ENCODE measurements at regions not wholly inside any gene's neighbourhood (a gene's known extent, or its start where the extent isn't known, plus 50 kb on each side); places are given as distances from the start of the nearest gene placed in this dataset.

GRCh38 chr9:107064378-107064777 is 201.4 kb downstream of the ZNF462 start:
- Histone ChIP-seq H3K4me1 (ENCODE audit: control insufficient read depth, insufficient read depth, low read length) (no peaks in the 10 kb centered on the region), H3K4me2 (ENCODE audit: low read length) (no peak overlapping the region), H3K4me3 (ENCODE audit: low read length) (no peak overlapping the region), H3K9ac (ENCODE audit: low read depth, low read length) (no peak overlapping the region), H3K27me3 (ENCODE audit: control insufficient read depth, insufficient read depth, low read length) (peaks cover 3% of the 10 kb centered on the region), H3K9me3 (replicated peaks; ENCODE audit: low read length) (no peaks in the 10 kb centered on the region), H3K36me3 (ENCODE audit: insufficient read depth, low read length) (no peaks in the 10 kb centered on the region)

- peaks cover 3% of the 10 kb centered on the region for H3K27me3 ChIP-seq (ENCODE audit: control insufficient read depth, insufficient read depth, low read length)
- no peak overlapping the region for H3K4me3 ChIP-seq (ENCODE audit: low read length)
- H3K4me1 ChIP-seq (ENCODE audit: control insufficient read depth, insufficient read depth, low read length), result no peaks in the 10 kb centered on the region
- H3K36me3 ChIP-seq (ENCODE audit: insufficient read depth, low read length), result no peaks in the 10 kb centered on the region
- no peak overlapping the region for H3K4me2 ChIP-seq (ENCODE audit: low read length)
- H3K9ac ChIP-seq (ENCODE audit: low read depth, low read length), result no peak overlapping the region
- H3K9me3 ChIP-seq (replicated peaks; ENCODE audit: low read length), result no peaks in the 10 kb centered on the region
These were observed 202.6 kb downstream of the ZNF462 start for GRCh38 chr9:107065549-107065948.

GRCh38 chr9:107067739-107068416 is 204.9 kb downstream of the ZNF462 start:
- no peaks in the 10 kb centered on the region for H3K9me3 ChIP-seq (replicated peaks; ENCODE audit: low read length)
- no peaks in the 10 kb centered on the region for H3K36me3 ChIP-seq (ENCODE audit: insufficient read depth, low read length)
- no peak overlapping the region for H3K4me3 ChIP-seq (ENCODE audit: low read length)

GRCh38 chr9:107068581-107068980 is 205.6 kb downstream of the ZNF462 start:
- Histone ChIP-seq H3K27me3 (ENCODE audit: control insufficient read depth, insufficient read depth, low read length) (peaks cover 3% of the 10 kb centered on the region), H3K9ac (ENCODE audit: low read depth, low read length) (no peak overlapping the region), H3K36me3 (ENCODE audit: insufficient read depth, low read length) (no peaks in the 10 kb centered on the region), H3K9me3 (replicated peaks; ENCODE audit: low read length) (no peaks in the 10 kb centered on the region), H3K4me3 (ENCODE audit: low read length) (no peak overlapping the region), H3K4me1 (ENCODE audit: control insufficient read depth, insufficient read depth, low read length) (no peaks in the 10 kb centered on the region), H3K4me2 (ENCODE audit: low read length) (no peak overlapping the region)

More at GRCh38 chr9:107067739-107068416, 204.9 kb downstream of the ZNF462 start:
- H3K4me1 ChIP-seq (ENCODE audit: control insufficient read depth, insufficient read depth, low read length), result no peaks in the 10 kb centered on the region
- no peak overlapping the region for H3K9ac ChIP-seq (ENCODE audit: low read depth, low read length)
- peaks cover 3% of the 10 kb centered on the region for H3K27me3 ChIP-seq (ENCODE audit: control insufficient read depth, insufficient read depth, low read length)
- no peak overlapping the region for H3K4me2 ChIP-seq (ENCODE audit: low read length)

- Histone ChIP-seq H3K4me3 (ENCODE audit: low read length) (no peak overlapping the region), H3K36me3 (ENCODE audit: insufficient read depth, low read length) (no peaks in the 10 kb centered on the region)
These were observed 207.6 kb downstream of the ZNF462 start for GRCh38 chr9:107070586-107070985.

GRCh38 chr9:107078061-107078460 is 205.0 kb upstream of the RAD23B start:
- Histone ChIP-seq H3K9ac (ENCODE audit: low read depth, low read length) (no peak overlapping the region), H3K4me2 (ENCODE audit: low read length) (no peak overlapping the region), H3K36me3 (ENCODE audit: insufficient read depth, low read length) (no peaks in the 10 kb centered on the region), H3K9me3 (replicated peaks; ENCODE audit: low read length) (no peaks in the 10 kb centered on the region), H3K4me1 (ENCODE audit: control insufficient read depth, insufficient read depth, low read length) (no peaks in the 10 kb centered on the region), H3K4me3 (ENCODE audit: low read length) (no peak overlapping the region), H3K27me3 (ENCODE audit: control insufficient read depth, insufficient read depth, low read length) (peaks cover 12% of the 10 kb centered on the region)

More at GRCh38 chr9:107070586-107070985, 207.6 kb downstream of the ZNF462 start:
- H3K4me1 ChIP-seq (ENCODE audit: control insufficient read depth, insufficient read depth, low read length), result no peaks in the 10 kb centered on the region
- H3K9ac ChIP-seq (ENCODE audit: low read depth, low read length), result no peak overlapping the region
- no peaks in the 10 kb centered on the region for H3K27me3 ChIP-seq (ENCODE audit: control insufficient read depth, insufficient read depth, low read length)
- H3K9me3 ChIP-seq (replicated peaks; ENCODE audit: low read length), result no peaks in the 10 kb centered on the region
- H3K4me2 ChIP-seq (ENCODE audit: low read length), result no peak overlapping the region

- Histone ChIP-seq H3K27me3 (ENCODE audit: control insufficient read depth, insufficient read depth, low read length) (peaks cover 12% of the 10 kb centered on the region), H3K4me1 (ENCODE audit: control insufficient read depth, insufficient read depth, low read length) (no peaks in the 10 kb centered on the region), H3K36me3 (ENCODE audit: insufficient read depth, low read length) (no peaks in the 10 kb centered on the region)
These were observed 203.5 kb upstream of the RAD23B start for GRCh38 chr9:107079589-107079988.

GRCh38 chr9:107080130-107080529 is 202.9 kb upstream of the RAD23B start:
- Histone ChIP-seq H3K36me3 (ENCODE audit: insufficient read depth, low read length) (no peaks in the 10 kb centered on the region), H3K9ac (ENCODE audit: low read depth, low read length) (no peak overlapping the region), H3K4me1 (ENCODE audit: control insufficient read depth, insufficient read depth, low read length) (no peaks in the 10 kb centered on the region), H3K4me3 (ENCODE audit: low read length) (no peak overlapping the region), H3K4me2 (ENCODE audit: low read length) (no peak overlapping the region), H3K9me3 (replicated peaks; ENCODE audit: low read length) (no peaks in the 10 kb centered on the region), H3K27me3 (ENCODE audit: control insufficient read depth, insufficient read depth, low read length) (peaks cover 12% of the 10 kb centered on the region)

More at GRCh38 chr9:107079589-107079988, 203.5 kb upstream of the RAD23B start:
- Histone ChIP-seq H3K9me3 (replicated peaks; ENCODE audit: low read length) (no peaks in the 10 kb centered on the region), H3K9ac (ENCODE audit: low read depth, low read length) (no peak overlapping the region), H3K4me2 (ENCODE audit: low read length) (no peak overlapping the region), H3K4me3 (ENCODE audit: low read length) (no peak overlapping the region)

- no peak overlapping the region for H3K9ac ChIP-seq (ENCODE audit: low read depth, low read length)
- peaks cover 17% of the 10 kb centered on the region for H3K27me3 ChIP-seq (ENCODE audit: control insufficient read depth, insufficient read depth, low read length)
- H3K4me3 ChIP-seq (ENCODE audit: low read length), result no peak overlapping the region
- H3K9me3 ChIP-seq (replicated peaks; ENCODE audit: low read length), result no peaks in the 10 kb centered on the region
- no peaks in the 10 kb centered on the region for H3K4me1 ChIP-seq (ENCODE audit: control insufficient read depth, insufficient read depth, low read length)
- no peaks in the 10 kb centered on the region for H3K36me3 ChIP-seq (ENCODE audit: insufficient read depth, low read length)
- H3K4me2 ChIP-seq (ENCODE audit: low read length), result no peak overlapping the region
These were observed 196.6 kb upstream of the RAD23B start for GRCh38 chr9:107086460-107086859.

GRCh38 chr9:107087222-107087621 is 195.9 kb upstream of the RAD23B start:
- Histone ChIP-seq H3K27me3 (ENCODE audit: control insufficient read depth, insufficient read depth, low read length) (peaks cover 13% of the 10 kb centered on the region), H3K36me3 (ENCODE audit: insufficient read depth, low read length) (no peaks in the 10 kb centered on the region), H3K4me1 (ENCODE audit: control insufficient read depth, insufficient read depth, low read length) (no peaks in the 10 kb centered on the region), H3K4me3 (ENCODE audit: low read length) (no peak overlapping the region), H3K9ac (ENCODE audit: low read depth, low read length) (no peak overlapping the region), H3K4me2 (ENCODE audit: low read length) (no peak overlapping the region), H3K9me3 (replicated peaks; ENCODE audit: low read length) (no peaks in the 10 kb centered on the region)

- Histone ChIP-seq H3K36me3 (ENCODE audit: insufficient read depth, low read length) (no peaks in the 10 kb centered on the region), H3K27me3 (ENCODE audit: control insufficient read depth, insufficient read depth, low read length) (peaks cover 13% of the 10 kb centered on the region), H3K9ac (ENCODE audit: low read depth, low read length) (no peak overlapping the region), H3K4me2 (ENCODE audit: low read length) (no peak overlapping the region), H3K4me3 (ENCODE audit: low read length) (no peak overlapping the region), H3K9me3 (replicated peaks; ENCODE audit: low read length) (no peaks in the 10 kb centered on the region), H3K4me1 (ENCODE audit: control insufficient read depth, insufficient read depth, low read length) (no peaks in the 10 kb centered on the region)
These were observed 192.9 kb upstream of the RAD23B start for GRCh38 chr9:107090218-107090617.

- H3K27me3 ChIP-seq (ENCODE audit: control insufficient read depth, insufficient read depth, low read length), result no peaks in the 10 kb centered on the region
- H3K36me3 ChIP-seq (ENCODE audit: insufficient read depth, low read length), result no peaks in the 10 kb centered on the region
- no peak overlapping the region for H3K4me2 ChIP-seq (ENCODE audit: low read length)
- no peak overlapping the region for H3K9ac ChIP-seq (ENCODE audit: low read depth, low read length)
- H3K4me3 ChIP-seq (ENCODE audit: low read length), result no peak overlapping the region
- no peaks in the 10 kb centered on the region for H3K4me1 ChIP-seq (ENCODE audit: control insufficient read depth, insufficient read depth, low read length)
- no peaks in the 10 kb centered on the region for H3K9me3 ChIP-seq (replicated peaks; ENCODE audit: low read length)
These were observed 189.6 kb upstream of the RAD23B start for GRCh38 chr9:107093365-107094060.

All from skeletal muscle satellite cell (primary cell).